ENCODE measurements at regions not wholly inside any gene's neighbourhood (a gene's known extent, or its start where the extent isn't known, plus 50 kb on each side); places are given as distances from the start of the nearest gene placed in this dataset.

DNA sequence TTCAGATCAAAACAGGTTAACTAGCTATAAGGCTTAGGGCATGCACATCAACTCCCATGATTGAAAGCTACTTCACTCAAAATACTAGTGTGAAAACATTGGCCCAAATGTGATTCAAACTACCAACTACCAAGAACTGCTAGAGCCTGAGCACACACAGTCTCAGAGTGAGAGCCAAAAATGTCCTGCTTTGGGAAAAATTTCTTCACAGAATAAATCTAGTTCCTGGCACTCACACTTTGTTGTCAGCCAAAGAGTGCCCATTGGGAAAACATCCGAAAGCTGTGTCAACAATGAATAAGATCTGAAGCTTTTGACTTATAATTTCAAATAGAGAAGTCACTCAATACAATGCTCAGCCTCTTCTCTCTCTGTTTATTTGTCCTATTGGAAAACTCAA, 182.7 kb downstream of the LRATD1 start:
- H4K20me1 ChIP-seq (ENCODE audit: insufficient read depth, low read length) = no peaks in the 10 kb centered on the region
- H3K27me3 ChIP-seq (ENCODE audit: insufficient read depth, low read length) = no peaks in the 10 kb centered on the region
- no peaks in the 10 kb centered on the region for H3K36me3 ChIP-seq (ENCODE audit: insufficient read depth, low read length)
- no peaks in the 10 kb centered on the region for H3K4me1 ChIP-seq (ENCODE audit: insufficient read depth, low read length)
- no peak for DNase-seq (ENCODE audit: low read depth)
- H3K27ac Mint-ChIP-seq (ENCODE audit: unreplicated experiment) = no peak overlapping the region
- no peaks in the 10 kb centered on the region for H3K36me3 Mint-ChIP-seq (ENCODE audit: low read depth, unreplicated experiment)
- H3K4me1 Mint-ChIP-seq (ENCODE audit: low read depth, unreplicated experiment) = no peaks in the 10 kb centered on the region
- TF ChIP-seq EZH2 (IDR thresholded peaks at IDR 0.05; ENCODE audit: insufficient read depth, low read length) = no peak
- TF ChIP-seq, protein P1, sequence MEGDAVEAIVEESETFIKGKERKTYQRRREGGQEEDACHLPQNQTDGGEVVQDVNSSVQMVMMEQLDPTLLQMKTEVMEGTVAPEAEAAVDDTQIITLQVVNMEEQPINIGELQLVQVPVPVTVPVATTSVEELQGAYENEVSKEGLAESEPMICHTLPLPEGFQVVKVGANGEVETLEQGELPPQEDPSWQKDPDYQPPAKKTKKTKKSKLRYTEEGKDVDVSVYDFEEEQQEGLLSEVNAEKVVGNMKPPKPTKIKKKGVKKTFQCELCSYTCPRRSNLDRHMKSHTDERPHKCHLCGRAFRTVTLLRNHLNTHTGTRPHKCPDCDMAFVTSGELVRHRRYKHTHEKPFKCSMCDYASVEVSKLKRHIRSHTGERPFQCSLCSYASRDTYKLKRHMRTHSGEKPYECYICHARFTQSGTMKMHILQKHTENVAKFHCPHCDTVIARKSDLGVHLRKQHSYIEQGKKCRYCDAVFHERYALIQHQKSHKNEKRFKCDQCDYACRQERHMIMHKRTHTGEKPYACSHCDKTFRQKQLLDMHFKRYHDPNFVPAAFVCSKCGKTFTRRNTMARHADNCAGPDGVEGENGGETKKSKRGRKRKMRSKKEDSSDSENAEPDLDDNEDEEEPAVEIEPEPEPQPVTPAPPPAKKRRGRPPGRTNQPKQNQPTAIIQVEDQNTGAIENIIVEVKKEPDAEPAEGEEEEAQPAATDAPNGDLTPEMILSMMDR (IDR thresholded peaks at IDR 0.05; ENCODE audit: insufficient read depth, low read depth, low read length) = no peak
- H2AFZ ChIP-seq (ENCODE audit: low read depth, low read length) = no peak overlapping the region
- no peak overlapping the region for H3K4me3 Mint-ChIP-seq (ENCODE audit: unreplicated experiment)
- no peak overlapping the region for H3K27ac ChIP-seq (ENCODE audit: low read depth, low read length)
- peaks cover 3% of the 10 kb centered on the region for H3K9me3 ChIP-seq (ENCODE audit: insufficient read depth, low read depth, low read length)
- FAIRE-seq = no peak
- H3K9ac ChIP-seq (ENCODE audit: low read length) = no peak overlapping the region
- H3K9me3 Mint-ChIP-seq (ENCODE audit: unreplicated experiment) = peaks cover 6% of the 10 kb centered on the region
- no peak overlapping the region for H3K4me3 ChIP-seq (ENCODE audit: insufficient read depth, low read depth, low read length)
- H3K4me2 ChIP-seq (ENCODE audit: low read length) = no peak overlapping the region
- peaks cover 4% of the 10 kb centered on the region for H3K27me3 Mint-ChIP-seq (ENCODE audit: low read depth, unreplicated experiment)
- no peaks in the 10 kb centered on the region for H3K79me2 ChIP-seq (ENCODE audit: insufficient read depth, low read length)

DNA sequence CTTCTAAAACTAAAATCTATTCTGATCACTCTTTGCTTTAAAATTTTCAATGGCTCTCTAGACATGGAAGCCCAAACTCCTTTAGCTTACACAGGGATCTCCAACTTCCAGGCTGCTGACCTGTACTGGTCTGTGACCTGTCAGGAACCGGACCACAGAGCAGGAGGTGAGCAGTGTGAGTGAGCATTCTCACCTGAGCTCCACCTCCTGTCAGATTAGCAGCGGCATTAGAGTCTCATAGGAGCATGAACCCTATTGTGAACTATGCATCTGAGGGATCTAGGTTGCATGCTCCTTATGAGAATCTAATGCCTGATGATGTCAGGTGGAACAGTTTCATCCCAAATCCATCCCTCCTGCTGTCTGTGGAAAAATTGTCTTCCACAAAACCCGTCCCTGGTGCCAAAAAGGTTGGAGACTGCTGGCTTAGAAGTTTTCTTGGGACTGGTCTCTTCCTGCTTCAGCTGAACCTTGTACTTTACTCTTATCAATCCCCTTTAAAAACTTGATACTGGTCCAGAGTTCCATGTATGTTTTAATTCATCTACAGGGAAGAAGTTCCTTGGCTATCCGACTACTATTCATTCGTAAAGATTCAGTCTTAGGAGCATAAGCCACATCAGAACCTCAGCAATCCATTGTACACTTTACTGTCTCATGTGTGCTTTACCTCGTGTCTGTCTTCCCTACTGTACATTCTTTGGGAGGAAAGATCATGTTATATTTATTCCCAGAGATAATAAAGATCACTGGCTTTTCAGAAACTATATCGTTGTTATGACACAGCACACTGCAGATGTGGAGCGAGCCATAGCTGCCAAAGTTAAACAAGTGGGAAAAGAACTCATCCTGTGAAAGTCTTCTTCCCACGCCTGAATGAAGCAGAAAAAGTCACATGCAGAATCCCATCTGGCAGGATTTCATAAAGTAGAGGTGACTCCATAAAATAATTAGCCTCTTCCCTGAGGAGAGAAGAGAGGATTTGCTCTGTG, 183.8 kb downstream of the LRATD1 start:
- Mint-ChIP-seq H3K27ac (ENCODE audit: unreplicated experiment) (no peak overlapping the region), H3K4me1 (ENCODE audit: low read depth, unreplicated experiment) (no peaks in the 10 kb centered on the region), H3K9me3 (ENCODE audit: unreplicated experiment) (peaks cover 4% of the 10 kb centered on the region), H3K4me3 (ENCODE audit: unreplicated experiment) (no peak overlapping the region), H3K36me3 (ENCODE audit: low read depth, unreplicated experiment) (no peaks in the 10 kb centered on the region), H3K27me3 (ENCODE audit: low read depth, unreplicated experiment) (peaks cover 4% of the 10 kb centered on the region)
- no peaks in the 10 kb centered on the region for H3K79me2 ChIP-seq (ENCODE audit: insufficient read depth, low read length)
- FAIRE-seq = no peak
- no peaks in the 10 kb centered on the region for H3K27me3 ChIP-seq (ENCODE audit: insufficient read depth, low read length)
- no peaks in the 10 kb centered on the region for H3K4me1 ChIP-seq (ENCODE audit: insufficient read depth, low read length)
- no peaks in the 10 kb centered on the region for H4K20me1 ChIP-seq (ENCODE audit: insufficient read depth, low read length)
- H3K9ac ChIP-seq (ENCODE audit: low read length) = no peak overlapping the region
- H3K4me2 ChIP-seq (ENCODE audit: low read length) = no peak overlapping the region
- H3K9me3 ChIP-seq (ENCODE audit: insufficient read depth, low read depth, low read length) = peaks cover 3% of the 10 kb centered on the region
- no peak for DNase-seq (ENCODE audit: low read depth)
- TF ChIP-seq EZH2 (IDR thresholded peaks at IDR 0.05; ENCODE audit: insufficient read depth, low read length) = no peak
- TF ChIP-seq, protein P1 (IDR thresholded peaks at IDR 0.05; ENCODE audit: insufficient read depth, low read depth, low read length) = no peak
- no peak overlapping the region for H3K4me3 ChIP-seq (ENCODE audit: insufficient read depth, low read depth, low read length)
- H3K36me3 ChIP-seq (ENCODE audit: insufficient read depth, low read length) = no peaks in the 10 kb centered on the region
- no peak overlapping the region for H3K27ac ChIP-seq (ENCODE audit: low read depth, low read length)
- H2AFZ ChIP-seq (ENCODE audit: low read depth, low read length) = no peak overlapping the region

DNA sequence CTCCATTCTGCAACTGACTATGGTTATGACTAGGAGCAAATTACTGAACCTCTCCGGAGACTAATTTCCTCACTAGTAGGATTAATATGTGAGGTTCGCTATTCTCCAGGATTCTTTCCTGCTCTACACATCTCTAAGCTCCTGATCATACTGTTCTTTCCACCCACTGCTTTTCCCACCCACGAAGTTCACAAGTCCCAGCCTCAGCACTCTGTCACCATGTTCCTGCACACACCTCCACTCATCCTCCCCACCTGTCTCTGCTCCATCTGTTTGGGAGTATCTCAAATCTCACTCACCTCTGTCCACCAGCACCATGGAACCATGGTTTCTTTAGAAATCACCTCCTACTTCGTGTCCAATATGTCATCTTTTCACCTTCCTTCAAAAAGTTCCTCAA, 185.3 kb downstream of the LRATD1 start:
- no peak for DNase-seq (ENCODE audit: low read depth)
- no peak for FAIRE-seq

More for the DNA sequence above, 185.3 kb downstream of the LRATD1 start:
- no peak overlapping the region for H3K27ac ChIP-seq (ENCODE audit: low read depth, low read length)
- Mint-ChIP-seq H3K9me3 (ENCODE audit: unreplicated experiment) (peaks cover 4% of the 10 kb centered on the region), H3K27me3 (ENCODE audit: low read depth, unreplicated experiment) (peaks cover 4% of the 10 kb centered on the region), H3K4me1 (ENCODE audit: low read depth, unreplicated experiment) (no peaks in the 10 kb centered on the region), H3K27ac (ENCODE audit: unreplicated experiment) (no peak overlapping the region), H3K36me3 (ENCODE audit: low read depth, unreplicated experiment) (no peaks in the 10 kb centered on the region), H3K4me3 (ENCODE audit: unreplicated experiment) (no peak overlapping the region)
- H3K79me2 ChIP-seq (ENCODE audit: insufficient read depth, low read length) = no peaks in the 10 kb centered on the region
- peaks cover 3% of the 10 kb centered on the region for H3K9me3 ChIP-seq (ENCODE audit: insufficient read depth, low read depth, low read length)
- no peak overlapping the region for H3K9ac ChIP-seq (ENCODE audit: low read length)
- H3K4me2 ChIP-seq (ENCODE audit: low read length) = no peak overlapping the region
- H3K4me3 ChIP-seq (ENCODE audit: insufficient read depth, low read depth, low read length) = no peak overlapping the region
- H3K27me3 ChIP-seq (ENCODE audit: insufficient read depth, low read length) = no peaks in the 10 kb centered on the region
- no peaks in the 10 kb centered on the region for H4K20me1 ChIP-seq (ENCODE audit: insufficient read depth, low read length)
- no peak overlapping the region for H2AFZ ChIP-seq (ENCODE audit: low read depth, low read length)
- H3K36me3 ChIP-seq (ENCODE audit: insufficient read depth, low read length) = no peaks in the 10 kb centered on the region
- TF ChIP-seq EZH2 (IDR thresholded peaks at IDR 0.05; ENCODE audit: insufficient read depth, low read length) = no peak
- TF ChIP-seq, protein P1 (IDR thresholded peaks at IDR 0.05; ENCODE audit: insufficient read depth, low read depth, low read length) = no peak
- H3K4me1 ChIP-seq (ENCODE audit: insufficient read depth, low read length) = no peaks in the 10 kb centered on the region
